Left colon (tissue), 2 donors: ENCODE measurements at regions not wholly inside any gene's neighbourhood (a gene's known extent, or its start where the extent isn't known, plus 50 kb on each side); places are given as distances from the start of the nearest gene placed in this dataset.
A peak's percentile ranks its signal among the peaks of the same experiment; 100 is the strongest.

Source experiments
- ATAC-seq: fragments of 200-7000 bp; cut with Tn5 transposase; one replicate; pipeline ENCODE4 v1.9.1; 2020; ENCODE audit warnings: mild to moderate bottlenecking, moderate library complexity
- DNase-seq, 2 donors: peaks; one replicate each; pipeline ENCODE4 v3.0.0-alpha.2; 2020
- intact Hi-C, 2 donors: fragments of 100-400 bp; cut with DNase I in 1 of 2; cut with micrococcal nuclease in 1 of 2; formaldehyde crosslinking; loops; one replicate each; pipeline versions ENCODE4 v1.11.2 to v1.14.0; 2022; cut with DNase I, micrococcal nuclease
- donor health status: DM: no; HTN: no; CAD: no.
- donor health status: DM: yes; HTN: yes; CAD: no.

DNA sequence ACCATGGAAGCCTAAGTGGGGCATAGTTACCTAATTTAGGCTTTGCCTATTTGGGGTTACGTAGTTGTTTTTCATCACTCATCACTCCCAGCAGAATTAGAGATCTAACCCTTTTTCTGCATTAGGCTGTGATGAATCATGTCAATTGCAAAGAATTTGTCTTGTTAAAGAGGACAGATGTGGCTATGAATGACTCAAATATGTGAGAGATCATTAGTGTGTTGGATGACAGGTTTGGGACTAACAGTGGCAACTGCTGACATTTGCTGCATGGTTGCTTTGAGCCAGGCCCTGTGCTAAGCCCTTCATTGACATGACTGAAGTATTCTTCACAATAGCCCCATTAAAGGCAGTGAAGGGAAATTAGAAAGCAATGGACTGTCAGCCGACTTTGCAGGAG, 83.4 kb upstream of the BMPER start:
- intact Hi-C loops = no loop called here
- DNase-seq (no peak), ATAC-seq (no peak)

DNA sequence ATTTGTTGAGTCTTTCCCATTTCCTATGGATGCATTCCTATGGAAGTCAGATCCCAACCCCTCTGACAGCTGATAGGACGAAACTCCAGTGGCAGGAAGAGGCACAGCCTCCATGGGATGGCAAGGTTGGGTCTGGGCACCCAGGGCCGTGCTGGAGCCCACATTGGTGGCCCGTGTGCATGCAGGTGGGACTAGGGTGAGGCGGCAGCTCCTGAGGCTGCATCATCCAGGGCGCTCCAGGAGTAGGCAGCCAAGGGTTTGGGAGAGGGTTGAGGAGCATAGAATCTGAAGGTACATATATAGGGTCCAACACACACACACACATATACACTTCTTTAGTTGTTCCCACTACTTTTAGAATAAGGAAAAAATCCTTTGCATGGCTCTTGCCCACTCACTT, 81.4 kb upstream of the BMPER start:
- DNase-seq = no peak
- ATAC-seq = no peak
- intact Hi-C loops = no loop called here

DNA sequence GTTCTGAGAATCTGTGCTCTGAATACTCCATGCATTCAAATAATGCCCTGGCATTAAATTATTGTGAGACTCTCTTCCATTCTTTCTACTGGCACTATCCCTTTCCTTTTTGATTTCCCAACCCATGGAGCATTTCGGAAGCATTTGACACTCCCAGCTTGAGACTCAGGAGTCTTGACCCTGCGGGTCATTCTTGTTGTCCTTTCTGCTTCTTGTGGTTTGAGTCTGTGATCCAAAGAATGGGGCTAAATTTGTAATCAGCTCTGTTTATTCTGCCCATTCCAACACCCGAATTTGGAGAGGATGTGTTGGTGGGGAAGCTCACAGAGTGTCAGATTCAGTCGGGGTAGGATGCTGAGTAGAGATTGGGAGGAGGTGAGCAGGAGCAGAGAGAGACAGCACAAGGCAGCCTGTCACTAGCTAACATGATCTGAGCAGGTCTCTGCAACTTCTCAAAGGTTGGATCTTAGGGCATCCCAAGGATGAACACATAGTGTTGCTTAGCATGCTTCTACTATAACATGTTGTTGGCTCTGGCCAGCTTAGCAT, 80.4 kb upstream of the BMPER start:
- DNase-seq = no peak
- no peak for ATAC-seq
- intact Hi-C loops = no loop called here

DNA sequence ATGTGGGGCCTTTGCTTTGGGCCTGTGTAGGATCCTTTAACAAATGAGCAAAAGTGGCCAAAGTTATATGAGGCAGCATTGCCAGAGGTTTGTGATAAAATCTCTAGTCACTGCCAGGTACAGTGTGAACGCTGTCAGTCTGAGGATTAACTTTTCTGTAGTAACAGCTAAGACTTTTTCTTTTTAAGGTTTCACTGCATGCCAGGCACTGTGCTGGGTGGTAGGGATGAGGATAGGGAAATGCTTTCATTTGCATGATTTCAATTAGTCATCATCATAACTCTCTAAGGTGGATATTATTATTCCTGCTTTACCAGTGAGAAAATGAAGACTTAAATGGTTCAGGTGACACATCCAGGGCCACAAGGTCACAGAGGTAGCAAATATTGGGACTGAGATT, 79.7 kb upstream of the BMPER start:
- intact Hi-C loops = no loop called here
- ATAC-seq = no peak
- no peak for DNase-seq

DNA sequence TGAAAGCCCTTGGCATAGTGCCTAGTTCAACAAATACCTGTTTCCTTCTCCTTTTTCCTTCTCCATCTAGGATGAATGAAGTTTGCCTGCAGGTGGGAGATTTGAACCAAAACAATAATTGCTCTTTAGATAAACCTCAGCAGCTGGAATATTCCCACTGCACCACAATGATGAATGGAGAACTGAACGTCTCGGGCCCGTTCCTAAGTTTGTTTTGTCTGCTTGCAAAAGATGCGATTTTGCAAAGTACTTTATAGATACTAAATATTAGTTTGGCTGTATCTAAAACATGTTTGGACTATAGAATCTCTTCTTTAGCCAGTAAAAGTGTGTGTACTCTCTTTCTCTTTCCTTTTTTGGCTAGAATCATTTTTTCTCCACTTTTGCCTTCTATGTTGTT, 75.8 kb upstream of the BMPER start:
- intact Hi-C loops = no loop called here
- ATAC-seq (no peak), DNase-seq (no peak)

DNA sequence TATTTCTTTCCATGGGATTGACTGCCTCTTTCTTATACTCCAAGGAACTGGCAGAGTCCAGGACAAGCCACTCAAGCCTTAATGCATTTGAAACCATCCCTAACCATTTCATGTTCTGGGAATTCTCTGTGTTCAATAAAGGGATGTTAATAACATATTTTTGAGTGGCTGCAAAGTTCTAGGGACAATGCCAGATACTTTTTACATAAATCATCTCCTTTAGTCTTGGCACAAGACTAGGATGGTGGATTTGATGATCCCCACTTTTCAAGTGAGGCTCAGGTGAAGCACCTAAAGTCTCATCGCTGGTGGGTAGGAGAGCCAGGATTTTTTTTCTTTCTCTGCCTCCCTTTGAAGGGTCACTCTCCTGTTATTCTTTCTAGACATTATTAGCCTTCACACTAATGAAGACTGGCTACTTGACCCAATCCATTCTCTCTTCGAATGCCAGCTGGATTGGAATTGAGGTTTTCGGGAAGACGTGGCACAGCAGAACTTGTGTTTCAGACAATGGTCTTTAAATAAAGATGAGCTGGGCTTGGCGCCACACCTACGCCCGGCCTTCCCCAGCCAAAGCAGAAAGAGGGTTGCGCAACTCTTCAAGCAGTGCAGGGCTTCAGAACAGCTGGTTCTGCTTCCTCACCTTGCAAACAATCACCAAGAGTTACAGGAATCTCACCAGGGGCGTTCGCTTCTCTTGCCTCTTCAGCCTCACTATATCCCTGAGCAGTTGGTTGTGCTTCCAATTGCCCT, 73.8 kb upstream of the BMPER start:
- no peak for ATAC-seq
- peak in 1 of 2 donors; percentile 12 for DNase-seq
- intact Hi-C loops = no loop called here

DNA sequence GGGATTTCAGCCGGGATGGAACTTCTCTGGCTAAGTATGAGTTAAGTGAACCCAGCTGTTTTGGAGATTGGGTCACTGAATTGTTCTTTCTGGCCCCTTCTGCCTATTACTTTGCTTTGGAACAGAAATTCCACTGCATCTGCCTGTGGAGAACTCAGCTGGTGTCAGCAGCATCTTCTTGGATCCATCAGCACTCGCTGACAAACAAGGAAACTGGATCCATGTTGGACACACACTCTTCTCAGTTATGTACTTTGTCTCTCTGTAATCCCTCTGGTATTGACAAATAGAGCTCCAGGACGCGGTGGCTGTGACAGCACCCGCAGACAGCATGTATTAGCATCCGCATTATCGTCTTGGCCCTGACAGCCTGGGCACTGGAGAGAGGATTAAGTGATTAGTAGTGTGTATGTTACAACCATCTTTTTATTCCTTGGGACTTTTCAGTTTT, 73.0 kb upstream of the BMPER start:
- intact Hi-C loops = no loop called here
- ATAC-seq = no peak
- peak in 1 of 2 donors; percentile 12 for DNase-seq

DNA sequence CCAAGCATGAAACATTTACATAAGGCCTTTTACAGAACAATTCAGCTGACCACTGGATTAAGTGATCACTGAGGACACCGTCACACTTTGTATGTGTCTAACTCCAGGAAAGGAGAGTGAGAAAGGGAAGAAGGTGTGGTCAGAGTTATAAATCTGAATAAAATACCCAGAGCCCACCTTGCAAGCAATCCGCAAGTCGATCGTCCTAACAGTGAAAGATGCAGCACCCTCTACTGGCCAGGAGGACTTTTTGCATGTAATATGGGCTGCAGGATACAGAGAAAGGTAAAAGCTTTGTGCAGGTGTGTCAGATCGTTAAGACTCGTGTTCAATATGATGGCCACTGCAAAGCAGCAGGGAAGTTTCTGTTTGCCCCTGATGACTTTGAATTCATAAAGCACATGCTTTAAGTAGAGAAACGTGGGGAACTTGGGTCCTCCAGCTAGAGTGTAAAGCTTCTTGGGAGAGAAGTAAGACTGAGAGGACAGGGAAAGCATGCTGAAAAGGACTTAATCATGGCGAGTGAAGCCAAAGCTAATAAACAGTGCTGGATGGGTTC, 68.5 kb upstream of the BMPER start:
- no peak for DNase-seq
- intact Hi-C loops = no loop called here
- ATAC-seq = no peak

DNA sequence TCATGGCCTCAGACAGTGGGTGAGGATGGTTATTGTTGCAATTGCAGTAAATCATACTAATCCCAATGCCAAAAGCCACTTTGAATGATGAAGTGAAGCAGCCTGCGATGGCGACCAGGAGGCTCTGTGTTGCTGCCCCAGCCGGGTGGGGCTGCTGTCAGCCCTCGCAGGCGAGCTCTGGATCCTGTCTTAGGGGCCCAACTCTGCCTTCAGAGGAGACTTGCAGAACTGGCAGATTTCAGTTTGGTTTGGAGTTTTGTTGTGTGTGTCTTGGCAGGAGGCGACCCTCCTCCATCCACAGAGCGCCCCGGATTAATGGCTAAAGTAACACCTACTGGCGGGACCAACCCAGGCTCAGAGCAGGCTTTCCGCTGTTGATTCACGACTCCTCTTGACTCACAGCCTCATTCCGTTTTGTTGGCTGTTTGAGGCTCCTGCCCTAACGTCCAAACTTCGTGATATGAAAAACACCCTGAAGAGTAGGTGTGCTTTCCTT, 67.9 kb upstream of the BMPER start:
- ATAC-seq (no peak), DNase-seq (peak in 1 of 2 donors; percentile 5)
- intact Hi-C loops = no loop called here

DNA sequence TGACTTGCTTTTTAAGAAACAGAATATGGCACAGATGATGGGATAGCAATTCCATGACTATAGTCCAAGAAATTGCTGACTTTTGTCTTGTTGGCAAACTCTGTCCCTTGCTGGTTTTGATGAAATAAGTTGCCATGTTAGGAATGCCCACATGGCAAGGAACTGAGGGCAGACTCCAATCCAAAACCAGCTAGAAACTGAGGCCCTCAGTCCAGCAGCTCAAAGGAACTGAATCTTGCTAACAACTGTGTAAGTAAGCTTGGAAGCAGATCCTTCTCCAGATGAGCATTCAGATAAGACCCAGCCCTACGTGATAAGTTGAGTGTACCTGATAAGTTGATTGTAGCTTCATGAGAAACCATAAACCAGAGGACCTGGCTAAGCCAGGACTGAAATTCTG, 64.3 kb upstream of the BMPER start:
- DNase-seq (no peak), ATAC-seq (no peak)
- intact Hi-C loops = no loop called here

DNA sequence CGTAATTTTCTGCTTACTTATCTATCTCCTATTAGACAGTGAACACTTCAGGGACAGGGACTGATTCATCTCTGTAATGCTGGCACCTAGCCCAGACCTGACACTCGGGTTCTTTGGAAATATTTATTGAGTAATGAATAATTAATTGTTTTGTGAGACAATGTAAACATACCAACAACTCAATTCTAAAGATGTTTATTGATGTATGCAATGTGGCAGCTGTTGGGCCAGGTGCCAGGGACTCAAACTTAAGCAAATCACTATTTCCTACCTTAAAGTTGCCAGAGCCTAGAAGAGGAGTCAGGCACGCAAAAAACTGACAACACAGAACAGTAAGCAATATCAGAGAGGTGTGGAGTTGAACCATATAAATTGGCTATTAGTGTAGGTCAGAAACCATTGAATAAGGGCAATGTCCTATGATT, 63.6 kb upstream of the BMPER start:
- DNase-seq (no peak), ATAC-seq (no peak)
- intact Hi-C loops = no loop called here

DNA sequence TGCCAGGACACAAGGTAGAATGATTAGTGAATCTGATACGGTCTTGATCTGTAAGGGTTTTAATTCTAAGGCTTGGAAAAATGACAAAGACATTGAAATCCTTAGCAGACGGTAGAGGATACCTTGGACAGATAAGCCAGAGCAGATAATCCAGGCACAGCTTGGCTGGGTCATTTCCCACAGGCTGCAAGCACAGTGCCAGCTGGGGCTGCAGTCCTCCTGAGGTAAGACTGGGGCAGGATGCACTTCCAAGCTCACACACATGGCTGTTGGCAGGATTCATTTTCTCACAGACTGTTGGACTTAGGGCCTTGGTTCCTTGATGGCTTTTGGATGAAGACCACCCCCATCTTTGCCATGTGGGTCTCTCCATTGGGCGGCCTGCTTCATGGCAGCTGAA, 63.2 kb upstream of the BMPER start:
- no peak for DNase-seq
- intact Hi-C loops = no loop called here

DNA sequence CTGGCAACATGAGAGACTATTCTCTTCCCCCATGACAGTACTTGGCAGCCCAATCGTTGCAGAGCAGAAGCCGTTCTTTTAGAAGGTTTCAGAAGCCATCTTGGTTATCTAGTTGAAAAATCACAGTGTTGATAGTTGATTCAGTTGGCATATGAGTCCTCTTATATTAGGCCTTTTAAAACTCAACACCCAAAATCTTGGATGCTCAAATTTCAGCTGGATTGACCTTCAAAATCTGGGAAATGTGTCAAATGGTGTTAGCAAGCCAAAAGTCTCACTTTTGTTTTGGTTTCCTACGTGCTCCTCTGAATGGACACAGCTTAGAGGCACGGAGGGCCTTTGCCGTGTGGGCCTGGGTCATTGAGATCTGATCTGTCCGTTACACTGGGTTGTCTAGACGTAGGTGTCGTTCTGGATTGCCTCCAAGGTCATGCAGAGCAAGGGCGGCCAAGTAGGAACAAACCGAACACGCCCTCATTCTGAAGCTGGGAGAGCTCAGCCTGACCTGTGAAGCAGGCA, 59.3 kb upstream of the BMPER start:
- DNase-seq = no peak
- intact Hi-C loops = no loop called here
- ATAC-seq = no peak

More for the DNA sequence above, 63.2 kb upstream of the BMPER start:
- ATAC-seq = no peak

DNA sequence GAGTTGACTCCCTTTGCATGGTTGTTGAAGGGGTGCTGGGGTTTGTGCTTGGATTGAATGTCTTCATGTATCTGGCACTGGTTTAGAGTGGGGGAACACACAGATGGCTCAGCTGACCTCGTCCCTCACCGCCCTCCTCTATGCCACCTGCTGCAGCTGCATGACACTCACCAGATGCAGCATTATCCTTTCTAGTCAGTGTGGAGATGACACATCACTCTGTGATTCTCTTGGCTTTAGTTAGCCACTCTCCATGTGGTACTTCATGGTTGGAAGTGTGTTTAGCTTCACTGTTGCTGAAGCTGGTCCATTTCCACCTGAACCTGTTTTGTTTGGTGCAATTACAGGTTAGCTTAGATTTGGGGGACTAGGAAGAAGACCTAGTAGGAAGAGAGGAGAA, 56.3 kb upstream of the BMPER start:
- ATAC-seq (no peak), DNase-seq (no peak)
- intact Hi-C loops = no loop called here

DNA sequence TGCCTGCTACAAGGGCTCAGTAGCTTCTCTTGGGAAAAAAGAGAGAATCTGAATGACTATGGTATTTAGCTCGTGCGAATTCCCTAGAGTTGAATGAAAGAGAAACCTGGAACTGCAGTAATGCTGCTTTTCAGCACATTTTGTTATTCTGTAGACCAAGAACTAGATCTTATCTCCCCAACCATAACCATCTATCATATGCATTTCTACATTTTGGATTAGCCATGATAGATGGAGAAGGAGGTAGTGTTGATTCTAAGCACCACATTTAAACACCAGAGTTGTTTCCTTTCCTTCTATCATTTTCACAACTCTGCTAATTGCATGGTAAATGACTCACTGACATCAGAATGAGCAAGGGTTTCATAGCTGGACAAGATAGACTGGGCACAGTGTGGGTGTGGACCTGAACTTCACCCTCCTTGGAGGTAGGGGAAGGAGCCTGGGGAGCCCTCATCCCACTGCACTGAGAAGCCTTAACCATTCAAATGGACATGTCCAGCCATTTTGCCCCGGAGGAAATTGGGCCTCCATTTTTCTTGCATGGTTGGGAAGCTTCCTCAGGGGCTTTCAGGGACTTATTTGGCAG, 55.3 kb upstream of the BMPER start:
- intact Hi-C loops = no loop called here
- ATAC-seq (peak; percentile 80), DNase-seq (no peak)

DNA sequence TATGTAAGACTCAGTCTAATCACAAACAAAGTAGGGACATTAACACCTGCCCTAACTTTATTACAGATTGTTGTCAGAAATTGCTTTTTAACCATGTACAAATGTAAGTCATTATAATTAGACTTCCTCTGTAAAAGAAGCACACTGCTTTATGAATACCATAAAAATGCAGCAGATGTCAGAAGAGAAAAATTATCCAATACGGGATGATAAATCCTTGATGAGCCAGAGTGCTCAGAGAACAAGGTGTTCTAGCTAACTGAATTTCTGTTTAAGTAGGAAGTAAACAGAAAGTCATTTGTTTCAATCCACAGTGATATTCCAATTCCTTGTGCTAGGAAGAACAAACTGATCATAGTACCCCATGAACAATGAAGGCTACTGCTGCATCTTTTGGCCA, 54.6 kb upstream of the BMPER start:
- no peak for DNase-seq
- intact Hi-C loops = no loop called here
- peak; percentile 22 for ATAC-seq

DNA sequence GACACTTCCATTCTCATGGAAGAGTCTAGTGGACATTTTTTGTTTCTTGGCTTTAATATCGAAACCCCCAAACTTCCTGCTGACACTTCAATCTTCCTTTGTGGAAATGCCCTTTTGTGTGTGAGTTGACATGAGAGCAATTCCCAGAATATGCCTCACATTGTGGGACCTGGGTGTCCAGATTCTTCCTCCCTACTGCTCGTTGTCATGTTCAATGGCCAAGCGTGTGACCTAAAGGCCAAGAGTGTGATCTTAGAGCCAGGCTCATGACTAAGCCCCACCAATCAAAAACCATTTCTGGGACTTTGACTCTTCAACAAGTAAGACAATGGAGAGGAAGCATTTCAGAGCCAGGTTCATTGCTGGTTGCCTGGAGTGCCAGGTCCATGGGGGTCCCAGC, 52.5 kb upstream of the BMPER start:
- intact Hi-C loops = no loop called here
- ATAC-seq (no peak), DNase-seq (no peak)

DNA sequence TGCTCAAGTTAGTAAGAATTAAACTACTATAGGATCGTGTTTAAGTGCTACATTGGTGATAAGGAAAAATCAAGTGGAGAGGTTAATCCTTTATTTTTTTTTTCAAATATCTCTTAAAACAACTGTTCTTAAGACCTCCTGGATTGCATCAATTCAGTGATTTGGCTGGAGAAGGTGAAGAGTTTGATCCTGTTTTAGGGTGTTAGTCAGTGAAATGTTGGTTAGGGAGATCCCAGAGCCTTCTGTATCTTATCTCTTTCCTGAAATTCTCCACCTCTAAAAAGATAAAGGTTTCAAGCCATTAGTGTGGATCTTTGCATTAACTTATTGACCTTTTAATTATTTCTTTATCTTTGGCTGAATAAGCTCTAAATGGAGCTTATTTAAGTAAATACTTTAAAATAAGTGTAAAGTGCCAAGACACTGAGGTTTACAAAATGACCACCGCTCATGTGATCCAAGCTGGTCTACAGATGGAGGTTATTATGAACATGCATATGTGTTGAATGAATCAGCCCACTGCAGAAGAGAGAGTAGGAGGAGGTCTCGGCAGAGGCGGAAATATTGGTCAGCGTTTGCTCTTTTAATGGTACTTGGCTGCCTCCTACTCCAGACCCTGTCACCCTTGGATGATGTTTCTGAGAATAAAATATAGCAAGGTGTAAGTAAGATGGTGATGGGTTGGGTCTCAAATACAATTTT, 51.8 kb upstream of the BMPER start:
- ATAC-seq = no peak
- intact Hi-C loops = no loop called here
- DNase-seq = no peak

DNA sequence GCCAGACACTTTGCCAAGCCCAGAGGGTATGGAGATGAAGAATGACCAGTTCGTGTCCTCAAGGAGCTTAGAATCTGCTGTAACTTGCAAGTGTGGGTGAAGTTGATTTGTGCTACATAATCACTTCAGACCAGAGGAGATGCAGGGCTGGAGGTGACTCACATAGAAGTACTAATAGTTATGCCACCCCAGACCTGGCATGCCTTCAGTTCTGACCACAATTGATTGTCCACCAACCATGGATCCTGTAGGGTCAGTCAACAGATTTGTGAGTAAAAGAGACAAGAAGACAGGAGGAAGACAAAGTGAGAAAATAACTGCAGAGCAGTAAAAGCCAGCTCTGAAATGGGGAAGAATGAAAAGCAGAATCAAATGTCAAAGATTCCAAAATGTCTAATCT, 51.2 kb upstream of the BMPER start:
- ATAC-seq (no peak), DNase-seq (no peak)
- intact Hi-C loops = no loop called here
